Endothelial cell of umbilical vein (primary cell): ENCODE measurements at regions not wholly inside any gene's neighbourhood (a gene's known extent, or its start where the extent isn't known, plus 50 kb on each side); places are given as distances from the start of the nearest gene placed in this dataset.

Experiments used
- BruUV-seq: library from RNA; stranded (reverse); fragments of 400-500 nt; replicated peaks from 2 replicates; lab custom pipeline; 2021; lab: Mats Ljungman, UMichigan
- CTCF ChIA-PET: fragments of 300-600, 350-600 bp; sonication (Branson Sonifier 250); formaldehyde crosslinking; loops from one replicate; lab custom pipeline; 2021; ENCODE audit warnings: antibody characterized with exemption, inconsistent platforms; lab: Charles Lee
- POLR2A ChIA-PET: fragments of 300-600, 350-600 bp; sonication (Branson Sonifier 250); formaldehyde crosslinking; loops from one replicate; lab custom pipeline; 2021; ENCODE audit warnings: antibody characterized with exemption, inconsistent platforms; lab: Charles Lee
- DNase-seq: peaks from one replicate; pipeline ENCODE4 v3.0.0-alpha.2; 2011; ENCODE audit warnings: low read depth, low spot score
- FAIRE-seq: peaks from 2 replicates; lab custom pipeline; 2011; peaks lifted over from hg19 to GRCh38; lab: Jason Lieb, UNC
- H2AFZ ChIP-seq: 2 replicates; pipeline ENCODE4 v1.6.0; 2012; ENCODE audit warnings: low read depth, low read length, control low read depth, inconsistent platforms
- H3K27ac ChIP-seq: 2 replicates; pipeline ENCODE4 v1.5.1; 2011; ENCODE audit warnings: low read depth, mild to moderate bottlenecking, control low read depth, low read length, moderate library complexity; ENCODE audit not compliant: insufficient read depth
- H3K27me3 ChIP-seq, 2 experiments: 2 replicates each; pipeline versions ENCODE4 v1.6.0 to v1.6.1; 2011; ENCODE audit warnings: low read length in 2 of 2, mixed read lengths in 1 of 2; ENCODE audit not compliant: control insufficient read depth in 2 of 2, insufficient read depth in 2 of 2
- H3K36me3 ChIP-seq, 2 experiments: 2 replicates in 1 of 2; 3 replicates in 1 of 2; pipeline ENCODE4 v1.5.1; 2011; ENCODE audit warnings: low read length in 2 of 2, mild to moderate bottlenecking in 1 of 2, moderate library complexity in 1 of 2; ENCODE audit not compliant: control insufficient read depth in 2 of 2, insufficient read depth in 2 of 2; ENCODE audit errors: extremely low read depth in 1 of 2
- H3K4me1 ChIP-seq: 3 replicates; pipeline ENCODE4 v1.5.1; 2011; ENCODE audit warnings: mild to moderate bottlenecking, low read length; ENCODE audit not compliant: control insufficient read depth, insufficient read depth; ENCODE audit errors: extremely low read depth
- H3K4me2 ChIP-seq: 2 replicates; pipeline ENCODE4 v1.6.1; 2011; ENCODE audit warnings: low read length, control low read depth, mixed read lengths; ENCODE audit not compliant: insufficient read depth
- H3K4me3 ChIP-seq, 3 experiments: fragments of 200-600 bp in 1 of 3; sonication (generic), shearing (Covaris generic) in 1 of 3; replicated peaks in 1 of 3; 2 replicates each; pipeline ENCODE4 v1.5.1; 2011 to 2016; ENCODE audit warnings: control low read depth in 3 of 3, low read length in 3 of 3, mild to moderate bottlenecking in 2 of 3, inconsistent platforms in 1 of 3, low read depth in 1 of 3, moderate library complexity in 1 of 3; ENCODE audit not compliant: insufficient read depth in 1 of 3
- H3K79me2 ChIP-seq: 2 replicates; pipeline ENCODE4 v1.6.0; 2012; ENCODE audit warnings: low read length, inconsistent platforms; ENCODE audit not compliant: control insufficient read depth, insufficient read depth
- H3K9ac ChIP-seq: replicated peaks from 2 replicates; pipeline ENCODE3; 2011; ENCODE audit warnings: low read length, control low read depth; ENCODE audit not compliant: insufficient read depth; ENCODE audit errors: extremely low read depth
- H3K9me1 ChIP-seq: replicated peaks from 3 replicates; pipeline ENCODE4 v1.6.0; 2011; ENCODE audit warnings: mild to moderate bottlenecking, low read length; ENCODE audit not compliant: control insufficient read depth, insufficient read depth; ENCODE audit errors: extremely low read depth
- H3K9me3 ChIP-seq: replicated peaks from 2 replicates; pipeline ENCODE4 v1.5.1; 2012; ENCODE audit warnings: low read length, inconsistent platforms; ENCODE audit not compliant: control insufficient read depth, insufficient read depth
- H4K20me1 ChIP-seq: replicated peaks from 2 replicates; pipeline ENCODE3; 2011; ENCODE audit warnings: mild to moderate bottlenecking, low read length; ENCODE audit not compliant: control insufficient read depth, insufficient read depth; ENCODE audit errors: extremely low read depth
- CTCF ChIP-seq, 2 donors: IDR thresholded peaks; 1 replicate in 1 of 2; 2 replicates in 1 of 2; pipeline ENCODE4 v1.5.1; 2011; ENCODE audit warnings: low read length in 2 of 2, mild to moderate bottlenecking in 2 of 2, moderate library complexity in 2 of 2, control low read depth in 1 of 2, inconsistent platforms in 1 of 2, low read depth in 1 of 2; ENCODE audit not compliant: insufficient read depth in 1 of 2; ENCODE audit errors: extremely low read depth in 1 of 2
- EZH2 ChIP-seq: IDR thresholded peaks from 2 replicates; pipeline ENCODE4 v1.6.1; 2012; ENCODE audit warnings: borderline replicate concordance, low read depth, mild to moderate bottlenecking, moderate library complexity, low read length, inconsistent platforms; ENCODE audit not compliant: severe bottlenecking
- FOS ChIP-seq: IDR thresholded peaks from 2 replicates; pipeline ENCODE4 v1.6.1; 2011; ENCODE audit warnings: mild to moderate bottlenecking, low read length, moderate library complexity, borderline replicate concordance; ENCODE audit not compliant: insufficient read depth
- GATA2 ChIP-seq: IDR thresholded peaks from 2 replicates; pipeline ENCODE4 v1.7.0; 2011; ENCODE audit warnings: low read depth, mild to moderate bottlenecking, moderate library complexity, mixed read lengths, low read length; ENCODE audit not compliant: insufficient read length, insufficient read depth
- JUN ChIP-seq: IDR thresholded peaks from 2 replicates; pipeline ENCODE4 v1.6.1; 2011; ENCODE audit warnings: borderline replicate concordance, low read depth; ENCODE audit not compliant: insufficient read length, insufficient read depth
- MAX ChIP-seq: IDR thresholded peaks from 2 replicates; pipeline ENCODE4 v1.6.1; 2011; ENCODE audit not compliant: insufficient read depth, insufficient read length
- MYC ChIP-seq: IDR thresholded peaks from one replicate; pipeline ENCODE4 v1.6.1; 2011; ENCODE audit warnings: mild to moderate bottlenecking, low read depth, low read length
- POLR2A ChIP-seq: IDR thresholded peaks from 2 replicates; pipeline ENCODE4 v1.6.1; 2012; ENCODE audit warnings: low read depth, mild to moderate bottlenecking, control low read depth, low read length
- POLR2AphosphoS5 ChIP-seq: IDR thresholded peaks from 2 replicates; pipeline ENCODE4 v1.6.1; 2012; ENCODE audit warnings: low read depth, mild to moderate bottlenecking, control low read depth, low read length, moderate library complexity; ENCODE audit not compliant: insufficient read depth
- dilution Hi-C: fragments of 300-500 bp; cut with MboI; formaldehyde crosslinking; loops from one replicate; pipeline ENCODE4 v1.15.0; 2019; ENCODE audit warnings: low sequenced_read_pairs; ENCODE audit not compliant: extremely low pct_ligation_motif_present
- intact Hi-C: fragments of 100-400 bp; cut with micrococcal nuclease; formaldehyde crosslinking; loops from one replicate; pipeline ENCODE4 v1.10.0; 2022

GRCh38 chr3:11928381-11928780 lies 75.8 kb upstream of the SYN2 start:
- no peaks in the 10 kb centered on the region for H3K4me1 ChIP-seq
- H3K4me3 ChIP-seq: no peak overlapping the region
- TF ChIP-seq POLR2AphosphoS5 (no peak), EZH2 (no peak), CTCF (IDR thresholded peaks at IDR 0.05; ENCODE audit: extremely low read depth in 1 of 2, insufficient read depth in 1 of 2, low read depth in 1 of 2, low read length in 2 of 2) (no peak), MAX (no peak), POLR2A (no peak), MYC (no peak), FOS (no peak), JUN (no peak), GATA2 (no peak)
- ChIA-PET CTCF (interaction anchor here (2.4 kb wide), 1 partner anchor 16 kb away, joined by 9 read pairs; no protein-coding TSS in a partner anchor), POLR2A (no interaction called here)
- H3K4me2 ChIP-seq: no peak overlapping the region
- no peaks in the 10 kb centered on the region for H3K9me1 ChIP-seq
- H3K27me3 ChIP-seq: no peaks in the 10 kb centered on the region
- H3K36me3 ChIP-seq: no peaks in the 10 kb centered on the region
- dilution Hi-C loops: no loop called here
- FAIRE-seq (no peak), DNase-seq (no peak)
- H3K9ac ChIP-seq: no peak overlapping the region
- no peaks in the 10 kb centered on the region for H3K9me3 ChIP-seq
- intact Hi-C loops: no loop called here
- H3K27ac ChIP-seq: no peak overlapping the region
- BruUV-seq: no TSS peak
- no peaks in the 10 kb centered on the region for H4K20me1 ChIP-seq
- no peak overlapping the region for H2AFZ ChIP-seq
- H3K79me2 ChIP-seq: no peaks in the 10 kb centered on the region
